Activated naive CD4-positive, alpha-beta T cell treated with Interleukin-2 at 50 U/mL for 16 hours (primary cell): ENCODE measurements at regions not wholly inside any gene's neighbourhood (a gene's known extent, or its start where the extent isn't known, plus 50 kb on each side); places are given as distances from the start of the nearest gene placed in this dataset.
"Not testable (repeated sequence)": the region's sequence is repeated elsewhere in the genome, so short reads cannot be mapped to it uniquely, and the experiment has no call there.

ENCODE experiments used
- DNase-seq: peaks from one replicate; pipeline ENCODE4 v3.0.0-alpha.2; 2020

DNA sequence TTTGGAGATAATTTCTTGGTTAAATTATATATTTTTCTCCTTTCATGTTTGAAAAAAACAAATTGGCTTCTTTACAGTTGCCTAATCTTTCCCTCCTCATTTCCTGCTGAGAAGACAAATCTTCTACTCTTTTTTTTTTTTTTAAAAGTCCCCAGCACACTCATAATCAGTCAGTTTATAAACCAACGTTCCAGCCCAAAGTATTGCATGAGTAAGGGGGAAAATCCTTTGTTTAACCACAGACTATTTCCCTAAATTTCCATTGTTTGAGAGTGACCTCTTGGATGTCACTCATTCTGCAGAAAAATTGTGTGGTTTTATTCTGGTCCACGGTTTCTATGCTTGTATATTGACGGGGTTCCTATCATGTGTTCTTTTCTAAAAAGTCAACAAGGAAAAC lies 55.1 kb upstream of the TLR4 start:
- DNase-seq = no peak

DNA sequence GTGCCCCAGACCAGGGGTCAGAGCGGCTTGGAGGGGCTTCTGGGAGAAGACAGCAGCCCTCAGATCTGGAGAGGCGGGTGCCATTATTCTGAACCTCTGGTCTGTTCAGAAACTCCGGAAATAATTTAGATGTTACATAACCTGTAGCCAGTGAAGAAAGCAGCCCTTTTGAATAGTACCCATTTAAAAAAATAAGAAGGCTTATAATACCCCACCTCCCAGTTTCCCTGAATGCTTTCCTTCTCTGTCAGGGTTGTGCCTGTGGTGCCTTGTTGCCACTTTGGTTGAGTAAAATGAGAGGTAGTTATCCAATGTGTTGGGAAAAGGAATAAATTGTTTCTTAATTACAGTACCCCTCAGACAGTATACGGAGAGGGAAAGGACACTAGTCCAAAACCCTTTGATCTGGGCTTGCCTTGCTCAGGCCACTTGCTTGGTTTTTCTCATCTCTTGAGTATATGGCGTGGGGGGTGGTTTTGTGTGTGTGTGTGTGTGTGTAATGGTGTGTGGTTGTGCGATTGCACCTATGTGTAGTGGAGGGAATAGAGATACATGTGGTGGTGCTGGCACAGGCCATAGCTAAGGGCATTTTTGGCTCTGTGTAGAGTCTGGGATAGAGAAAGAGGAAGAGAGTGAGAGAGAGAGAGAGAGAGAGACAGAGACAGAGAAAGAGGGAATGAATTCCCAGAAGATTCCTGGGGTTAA lies 59.1 kb upstream of the TLR4 start:
- no peak for DNase-seq

DNA sequence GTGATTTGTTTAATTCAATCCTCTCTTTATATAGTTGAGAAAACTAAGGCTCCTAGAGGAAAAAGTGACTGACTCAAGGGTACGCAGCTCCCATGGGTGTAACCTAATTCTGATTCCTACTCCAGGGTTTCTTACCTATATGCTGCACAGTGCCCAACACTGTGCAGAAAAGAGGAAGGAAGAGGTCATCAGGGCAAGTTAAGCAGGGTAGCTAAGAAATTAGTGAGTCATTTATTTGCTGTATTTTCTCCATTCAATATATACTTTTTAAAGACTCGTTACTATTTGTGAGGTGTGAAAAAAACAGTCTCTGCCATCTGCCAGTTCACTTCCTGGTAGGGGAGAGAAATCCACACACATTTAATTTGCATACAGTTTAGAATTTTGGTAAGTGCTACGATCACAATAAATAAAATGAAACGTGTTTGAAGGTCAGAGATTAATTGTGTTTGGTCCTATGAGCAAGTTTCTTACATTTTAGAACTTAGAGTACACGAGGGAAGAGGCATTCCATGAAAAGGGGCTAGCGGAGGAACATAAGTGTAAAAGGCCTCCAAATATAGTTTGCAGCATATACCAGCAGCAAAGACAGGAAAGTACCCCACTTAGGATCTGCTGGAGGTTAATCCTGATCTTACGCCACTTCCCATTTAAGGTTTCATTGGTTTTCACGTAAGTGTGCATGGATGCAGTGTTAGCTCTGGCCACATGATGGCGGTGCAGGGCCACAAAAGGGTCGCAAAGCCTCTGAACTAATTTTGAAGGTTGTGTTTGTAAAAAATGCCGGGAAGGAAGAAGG lies 59.9 kb upstream of the TLR4 start:
- peak; percentile 50 for DNase-seq

DNA sequence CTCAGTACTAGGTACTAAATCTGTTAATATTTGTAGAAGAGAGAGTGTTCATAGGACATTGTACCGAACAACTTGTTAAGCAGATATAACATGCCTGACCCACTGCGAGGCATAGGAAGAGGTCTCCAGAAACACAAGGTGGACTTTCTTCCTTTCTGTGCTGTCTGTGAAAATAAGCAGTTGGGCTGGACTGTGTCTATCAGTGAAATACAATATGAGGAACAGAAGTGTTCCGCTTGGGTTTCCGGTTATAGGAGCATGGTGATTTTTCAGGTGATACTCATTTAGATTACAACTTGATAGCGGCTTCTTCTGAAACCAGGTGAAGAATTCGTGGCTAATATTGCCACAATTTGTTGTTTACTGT lies 60.9 kb upstream of the TLR4 start:
- DNase-seq = no peak

DNA sequence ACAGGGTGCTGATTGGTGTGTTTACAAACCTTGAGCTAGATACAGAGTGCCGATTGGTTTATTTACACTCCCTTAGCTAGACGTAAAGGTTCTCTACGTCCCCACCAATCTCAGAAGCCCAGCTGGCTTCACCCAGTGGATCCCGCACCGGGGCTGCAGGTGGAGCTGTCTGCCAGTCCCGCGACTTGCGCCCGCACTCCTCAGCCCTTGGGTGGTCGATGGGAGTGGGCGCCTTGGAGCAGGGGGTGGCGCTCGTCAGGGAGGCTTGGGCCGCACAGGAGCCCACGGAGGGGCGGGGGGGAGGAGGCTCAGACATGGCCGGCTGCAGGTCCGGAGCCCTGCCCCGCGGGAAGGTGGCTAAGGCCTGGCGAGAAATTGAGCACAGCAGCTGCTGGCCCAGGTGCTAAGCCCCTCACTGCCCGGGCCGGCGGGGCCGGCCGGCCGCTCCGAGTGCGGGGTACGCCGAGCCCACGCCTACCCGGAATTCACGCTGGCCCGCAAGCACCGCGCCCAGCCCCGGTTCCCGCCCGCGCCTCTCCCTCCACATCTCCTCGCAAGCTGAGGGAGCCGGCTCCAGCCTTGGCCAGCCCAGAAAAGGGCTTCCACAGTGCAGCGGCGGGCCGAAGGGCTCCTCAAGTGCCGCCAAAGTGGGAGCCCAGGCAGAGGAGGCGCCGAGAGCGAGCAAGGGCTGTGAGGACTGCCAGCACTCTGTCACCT lies 61.5 kb upstream of the TLR4 start:
- DNase-seq = not testable (repeated sequence)

DNA sequence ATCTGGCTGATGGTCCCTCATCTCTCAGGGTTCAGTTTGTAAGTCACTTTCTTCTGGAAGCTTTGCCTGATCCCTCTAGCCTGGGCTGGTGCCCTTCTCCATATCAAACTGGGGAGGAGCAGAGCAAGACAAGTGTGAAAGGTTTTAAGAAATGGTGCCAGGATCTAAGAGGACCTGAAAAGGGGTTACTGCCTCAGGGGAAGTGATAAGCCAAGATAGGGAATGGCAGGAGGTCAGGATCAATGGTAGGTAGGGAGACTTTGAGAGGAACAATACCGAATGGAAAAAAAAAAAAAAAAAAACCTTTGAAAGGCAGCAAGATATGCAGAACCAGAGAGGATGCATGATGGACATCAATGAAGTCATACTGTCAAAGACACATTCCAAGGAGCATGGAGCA lies 67.5 kb upstream of the TLR4 start:
- DNase-seq = no peak

DNA sequence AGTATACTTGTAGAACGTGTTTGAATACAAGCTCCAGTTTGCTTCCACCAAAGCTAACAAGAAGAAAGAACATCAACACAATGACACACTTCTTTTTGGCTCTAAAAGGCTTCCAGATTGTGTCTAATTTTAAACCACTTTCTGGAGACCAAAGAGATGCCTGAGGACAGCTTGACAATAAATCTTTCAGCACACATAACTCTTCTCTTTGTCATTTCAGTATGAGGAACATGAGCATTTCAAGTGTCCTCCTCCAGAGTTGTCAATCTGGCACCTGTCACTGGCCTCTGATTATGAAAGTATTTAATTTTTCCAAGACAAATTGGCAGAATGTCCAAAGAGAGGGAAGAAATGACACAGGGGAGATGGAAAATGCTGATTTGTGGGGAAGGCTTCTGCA lies 79.0 kb upstream of the TLR4 start:
- DNase-seq = no peak

DNA sequence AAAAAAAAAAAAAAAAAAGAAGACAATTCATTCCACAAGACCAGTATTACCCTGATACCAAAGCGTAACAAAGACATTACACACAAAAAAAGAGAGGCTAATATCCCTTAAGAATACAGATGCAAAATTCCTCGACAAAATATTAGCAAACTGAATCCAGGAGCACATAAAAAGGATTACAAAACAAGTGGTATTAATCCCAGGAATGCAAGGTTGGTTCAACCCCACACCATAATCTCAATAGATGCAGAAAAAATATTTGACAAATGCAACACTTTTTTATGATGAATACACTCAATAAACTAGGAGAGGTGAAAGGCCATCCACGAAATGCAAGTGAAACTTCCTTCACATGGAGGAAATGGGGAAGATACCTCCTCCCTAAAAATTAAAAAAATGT lies 80.1 kb upstream of the TLR4 start:
- DNase-seq = no peak

DNA sequence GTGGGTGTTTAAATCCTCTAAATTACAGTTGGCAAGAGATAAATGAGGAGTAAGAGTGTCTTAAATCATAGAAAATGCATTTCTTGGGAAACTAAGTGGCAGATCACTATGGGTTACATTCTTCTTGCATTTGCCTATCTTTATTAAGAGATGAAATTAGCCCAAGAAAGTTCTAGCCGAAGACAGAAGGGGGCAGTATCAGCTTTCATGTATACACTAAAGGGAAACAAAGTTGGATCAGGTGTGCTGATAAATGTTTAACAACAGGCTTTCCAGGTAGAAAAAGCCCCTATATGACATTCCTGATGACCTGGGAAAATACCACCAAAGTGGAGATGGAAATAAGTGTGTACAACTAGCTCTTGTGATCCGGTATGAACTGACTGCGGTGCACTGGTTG lies 81.9 kb upstream of the TLR4 start:
- no peak for DNase-seq

DNA sequence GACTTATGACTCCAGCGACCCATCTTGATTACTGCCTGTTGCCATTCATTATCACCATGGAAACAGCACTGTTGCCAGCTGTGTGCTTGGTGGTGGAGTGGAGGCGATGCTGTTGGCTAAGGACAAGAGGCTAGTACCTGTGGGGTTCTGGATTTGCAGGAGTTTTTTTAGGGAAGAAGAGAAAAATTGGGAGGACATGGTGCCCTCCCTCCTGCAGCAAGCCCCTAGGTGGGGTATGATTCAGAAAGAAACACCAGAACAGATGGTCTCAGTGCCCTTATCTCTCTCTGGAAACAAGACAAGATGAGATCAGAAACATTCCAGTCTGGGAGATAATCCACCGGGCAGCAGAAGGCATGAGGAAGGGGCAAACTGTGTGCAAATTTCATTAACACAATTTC lies 87.8 kb upstream of the TLR4 start:
- no peak for DNase-seq

DNA sequence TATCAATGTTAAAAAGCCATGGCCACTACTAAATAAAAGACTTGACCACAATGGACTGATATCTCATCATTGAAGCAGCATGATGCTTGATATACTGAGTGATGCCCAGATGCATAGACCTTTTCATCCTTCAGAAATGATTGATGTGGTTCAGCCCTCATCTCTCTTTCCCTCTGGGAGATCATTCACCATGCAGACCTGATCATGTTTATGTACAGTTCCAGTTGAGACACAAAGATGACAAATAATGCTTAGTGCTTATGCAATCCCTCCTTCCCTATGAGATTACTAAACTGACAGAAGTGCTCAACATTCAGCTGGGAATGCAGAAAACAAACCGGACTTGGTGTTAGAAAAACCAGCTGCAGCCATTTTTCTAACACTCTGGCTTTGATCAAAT lies 91.9 kb upstream of the TLR4 start:
- no peak for DNase-seq

DNA sequence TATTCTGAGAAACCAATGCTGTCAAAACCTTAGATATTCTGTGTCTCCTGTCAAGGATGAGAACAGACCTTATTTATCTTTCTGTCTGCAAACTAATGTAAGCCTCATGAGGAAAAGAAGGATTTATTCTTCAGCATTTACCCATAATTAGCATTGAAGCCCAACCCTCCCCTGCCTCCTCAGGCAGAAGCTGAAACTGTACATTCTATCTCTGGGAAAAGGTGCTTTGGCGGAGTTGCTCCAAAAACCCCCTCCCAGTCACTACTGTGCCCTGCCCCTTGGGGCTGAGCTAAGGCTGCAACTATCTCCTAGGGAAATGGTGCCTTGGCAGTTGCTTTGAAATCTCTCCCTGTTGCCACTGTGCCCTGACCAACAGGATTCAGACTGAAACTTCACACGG lies 106.2 kb upstream of the TLR4 start:
- no peak for DNase-seq

DNA sequence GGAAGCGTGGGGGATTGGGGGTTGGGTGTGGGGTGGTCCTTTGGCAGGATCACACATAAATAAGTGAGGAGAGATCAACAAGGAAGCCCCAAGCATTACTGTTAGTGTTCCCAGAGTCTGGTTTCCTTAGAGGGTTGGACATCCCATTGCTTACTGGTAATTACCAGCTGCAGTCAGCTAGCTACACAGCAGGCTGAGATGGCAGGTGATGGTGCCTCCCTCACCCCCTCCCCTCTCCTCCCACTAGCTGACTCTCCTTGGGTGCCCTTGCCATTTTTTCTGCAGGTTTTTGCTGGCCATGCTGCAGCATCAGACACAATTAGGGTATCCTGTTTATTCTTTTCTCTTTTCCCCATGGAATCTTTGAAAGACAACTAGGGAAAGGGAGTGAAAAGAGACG lies 107.5 kb upstream of the TLR4 start:
- no peak for DNase-seq

DNA sequence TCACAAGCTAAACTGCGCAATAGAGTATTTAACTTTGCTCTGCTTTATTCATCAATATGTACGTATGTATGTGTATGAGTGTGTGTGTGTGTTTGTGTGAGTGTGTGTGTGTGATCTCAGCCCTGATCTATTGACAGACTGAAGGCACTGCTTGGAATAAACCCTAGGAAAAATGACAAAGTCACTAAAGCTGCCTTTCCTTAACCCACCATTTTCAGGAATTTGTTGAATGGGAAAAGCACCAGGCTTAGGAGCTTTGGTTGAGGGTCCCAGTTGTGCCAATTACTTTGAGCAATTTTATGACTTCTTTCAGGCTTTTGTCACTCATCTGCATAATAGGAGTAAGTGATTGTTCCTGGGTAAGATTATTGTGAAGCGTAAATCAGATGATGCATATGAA lies 108.6 kb upstream of the TLR4 start:
- no peak for DNase-seq

DNA sequence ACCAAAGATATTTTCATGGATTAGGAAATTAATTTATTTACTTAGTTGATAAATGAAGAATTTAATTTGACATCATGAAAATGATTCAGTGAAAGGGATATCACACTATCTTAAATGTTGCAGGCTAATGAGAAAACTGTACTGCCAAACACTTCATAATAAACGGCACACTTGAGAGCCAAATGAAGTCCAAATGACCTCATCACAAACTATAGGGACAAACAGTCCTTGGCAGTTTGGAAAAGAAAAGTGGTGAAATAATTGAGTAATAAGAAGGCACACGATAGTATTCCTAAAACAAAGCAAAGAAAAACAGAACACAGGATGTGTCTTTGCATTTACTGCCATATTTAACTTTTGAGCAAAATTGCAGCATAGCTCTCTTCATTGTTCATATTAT lies 116.9 kb upstream of the TLR4 start:
- DNase-seq = no peak

DNA sequence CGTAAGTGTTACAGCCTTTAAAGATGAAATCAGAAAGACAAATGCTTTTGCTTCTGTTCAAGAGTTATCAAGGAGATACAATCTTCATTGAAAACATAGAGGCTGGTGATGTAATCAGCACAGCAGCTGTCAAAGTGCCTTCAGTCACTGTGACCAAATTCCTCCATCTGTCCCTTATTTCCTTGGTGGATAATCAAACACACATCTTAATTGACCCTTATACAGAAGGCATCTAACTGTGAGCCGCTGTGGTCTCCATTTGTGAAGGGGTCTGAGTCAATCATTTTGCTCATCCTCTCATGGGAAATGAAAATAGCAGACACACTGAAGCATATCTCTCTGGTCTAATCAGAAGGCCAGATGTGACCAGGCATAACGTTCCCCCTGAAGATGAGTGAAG lies 130.1 kb upstream of the TLR4 start:
- DNase-seq = no peak

DNA sequence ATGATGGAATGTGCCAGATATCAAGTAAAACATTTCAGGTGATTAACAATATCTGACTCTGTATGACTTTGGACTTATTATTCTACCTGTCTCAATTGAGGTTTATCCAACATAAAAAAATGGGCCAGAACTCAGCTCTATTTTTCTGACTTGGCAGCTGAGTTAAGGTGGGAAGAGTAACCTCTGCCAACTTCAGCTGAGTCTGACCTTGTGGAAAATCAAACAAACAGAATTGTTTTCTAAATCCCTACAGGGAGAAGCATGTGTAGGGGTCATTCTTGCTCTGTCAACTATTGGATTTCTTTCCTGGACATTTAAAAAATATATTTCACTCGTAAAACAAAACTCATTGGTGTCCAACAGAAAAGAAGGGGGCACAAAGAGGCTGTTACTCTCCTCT lies 139.4 kb upstream of the TLR4 start:
- no peak for DNase-seq

DNA sequence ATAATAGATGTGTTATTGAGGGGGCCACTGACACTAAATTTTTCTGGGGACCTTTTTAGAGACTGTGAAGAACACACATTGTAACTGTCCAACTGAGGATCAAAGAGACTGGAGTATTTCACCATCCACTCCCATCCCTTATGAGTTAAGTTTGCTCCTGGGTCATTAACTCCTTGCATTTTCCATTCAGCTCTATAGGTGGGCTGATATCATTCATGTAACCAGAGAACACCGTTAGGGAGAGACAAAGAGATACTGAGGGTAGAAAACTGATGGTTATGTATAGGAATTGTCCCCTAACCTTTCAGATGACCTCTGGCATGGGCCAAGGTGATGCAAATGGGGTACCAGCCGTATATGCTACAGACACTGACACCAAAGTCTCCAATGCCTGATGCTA lies 142.4 kb upstream of the TLR4 start:
- DNase-seq = no peak

DNA sequence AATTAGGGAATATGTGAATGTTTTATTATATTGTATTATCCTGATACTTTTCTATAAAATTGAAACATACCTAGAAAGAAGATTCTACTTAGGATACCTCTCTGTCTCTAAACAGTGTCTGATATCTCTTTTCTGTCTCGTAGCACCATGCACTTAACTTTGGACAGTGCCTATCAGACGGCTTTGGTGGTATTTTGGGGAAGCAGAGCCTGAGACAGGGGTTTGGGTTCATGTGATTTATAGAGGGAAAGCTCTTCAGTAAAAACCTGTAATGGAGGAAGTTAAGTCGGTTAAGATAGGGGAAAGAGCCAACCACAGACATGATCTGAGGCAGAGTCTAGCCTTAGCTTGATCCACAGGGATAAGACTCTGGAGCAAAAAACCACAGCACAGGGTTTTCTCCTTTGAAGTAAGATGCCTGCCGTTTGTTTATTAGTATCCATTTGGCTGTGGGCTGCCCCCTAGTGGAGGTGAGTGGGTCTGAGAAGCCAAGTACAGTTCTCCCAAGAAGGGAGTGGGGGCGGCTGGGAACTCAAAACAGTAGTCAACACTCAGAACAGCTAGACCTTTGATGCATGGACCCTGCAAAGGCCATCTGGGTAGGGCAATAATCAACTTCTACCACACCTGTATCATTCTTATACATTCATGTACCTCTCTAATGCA lies 141.2 kb upstream of the ASTN2 start:
- peak; percentile 7 for DNase-seq

DNA sequence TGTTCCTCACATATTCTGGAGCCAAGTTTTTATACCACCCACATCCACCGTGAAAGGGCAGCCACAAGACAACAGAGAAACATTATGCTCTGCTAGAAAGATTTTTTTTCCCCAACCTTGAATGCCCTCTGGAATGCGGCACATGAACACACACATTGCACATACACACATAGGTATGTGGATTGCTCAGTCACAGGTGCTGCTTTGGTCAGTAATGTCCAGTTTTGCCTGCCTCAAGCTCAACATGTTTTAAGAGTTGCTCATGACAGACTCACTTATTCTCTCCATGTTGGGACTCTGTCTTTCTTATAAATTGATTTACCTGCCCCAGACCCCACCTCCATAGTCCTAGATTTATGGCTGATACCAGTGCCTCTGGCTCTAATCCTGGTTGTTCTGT lies 138.0 kb upstream of the ASTN2 start:
- DNase-seq = no peak

DNA sequence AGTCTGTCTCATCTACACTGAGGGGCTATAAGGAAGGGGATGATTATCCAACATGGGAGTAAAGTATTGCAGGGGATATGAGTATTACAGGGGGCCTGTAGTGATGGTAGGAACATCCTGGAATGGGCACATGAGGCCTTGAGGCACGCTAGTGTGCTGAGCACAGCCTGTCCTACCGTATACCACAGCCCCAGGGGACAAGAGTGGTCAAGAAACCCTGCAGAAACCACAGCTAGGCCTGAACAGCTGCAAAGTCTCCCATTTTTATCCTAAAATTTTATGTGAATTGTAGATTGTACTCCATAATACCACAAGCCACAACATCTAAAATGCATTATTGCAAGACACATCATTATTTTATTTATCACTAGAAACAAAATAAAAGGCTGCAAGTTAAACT lies 136.3 kb upstream of the ASTN2 start:
- no peak for DNase-seq

DNA sequence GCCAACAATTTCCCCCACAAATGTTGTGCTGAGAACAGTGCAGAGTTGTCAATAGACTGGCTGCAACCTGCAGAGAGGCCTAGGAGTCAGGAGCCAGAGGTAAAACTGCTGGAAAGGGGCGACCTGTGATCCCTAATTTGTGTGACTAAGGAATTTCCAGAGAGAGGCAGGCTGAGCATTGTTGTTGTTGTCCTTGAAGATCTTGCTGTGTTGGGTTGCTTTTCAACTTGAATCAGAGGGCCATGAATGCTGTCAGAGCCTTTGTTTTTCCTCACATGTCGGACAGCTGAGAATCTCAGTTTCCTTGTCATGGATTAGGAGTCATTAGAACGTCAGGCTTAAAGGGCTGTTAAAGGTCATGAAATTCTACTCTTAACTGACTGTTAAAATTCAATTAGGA lies 134.6 kb upstream of the ASTN2 start:
- no peak for DNase-seq

DNA sequence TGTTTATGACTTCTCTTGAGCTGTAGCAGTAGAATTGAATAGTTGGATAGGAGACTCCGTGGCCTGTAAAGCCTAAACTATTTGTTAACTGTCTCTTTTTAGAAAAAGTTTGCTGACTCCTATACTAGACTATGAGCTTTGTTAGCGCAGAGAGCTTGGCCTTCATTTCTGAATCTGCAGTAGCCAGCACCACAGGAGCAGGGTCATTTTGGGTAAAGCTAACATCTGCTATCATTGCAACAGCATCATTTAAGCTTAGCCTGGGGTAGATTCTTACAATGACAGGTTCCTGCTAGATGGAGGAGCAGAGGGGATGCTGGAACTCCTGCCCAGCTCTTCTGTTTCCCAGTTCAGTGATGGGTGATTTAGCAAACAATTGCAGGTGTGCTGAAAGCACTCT lies 133.7 kb upstream of the ASTN2 start:
- DNase-seq = no peak

DNA sequence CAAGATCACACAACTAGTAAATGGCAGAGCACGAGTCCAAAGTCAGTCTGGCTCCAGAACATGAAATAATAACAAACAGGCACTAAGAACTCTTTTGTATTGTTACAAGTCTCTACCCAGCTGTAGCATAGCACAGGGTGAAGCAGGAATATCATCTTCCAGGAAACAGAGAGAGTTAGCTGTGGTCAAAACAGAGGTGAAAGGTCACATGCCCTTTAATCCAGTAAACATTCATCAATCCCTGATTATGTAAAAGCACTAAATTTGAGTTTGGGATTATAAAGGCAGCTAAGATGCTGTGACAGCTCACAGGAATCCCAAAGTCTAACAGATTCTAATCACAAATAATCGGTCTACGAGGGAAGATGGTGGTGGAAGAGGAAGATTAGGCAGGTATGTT lies 133.0 kb upstream of the ASTN2 start:
- no peak for DNase-seq
